ENCODE measurements at regions not wholly inside any gene's neighbourhood (a gene's known extent, or its start where the extent isn't known, plus 50 kb on each side); places are given as distances from the start of the nearest gene placed in this dataset.

DNA sequence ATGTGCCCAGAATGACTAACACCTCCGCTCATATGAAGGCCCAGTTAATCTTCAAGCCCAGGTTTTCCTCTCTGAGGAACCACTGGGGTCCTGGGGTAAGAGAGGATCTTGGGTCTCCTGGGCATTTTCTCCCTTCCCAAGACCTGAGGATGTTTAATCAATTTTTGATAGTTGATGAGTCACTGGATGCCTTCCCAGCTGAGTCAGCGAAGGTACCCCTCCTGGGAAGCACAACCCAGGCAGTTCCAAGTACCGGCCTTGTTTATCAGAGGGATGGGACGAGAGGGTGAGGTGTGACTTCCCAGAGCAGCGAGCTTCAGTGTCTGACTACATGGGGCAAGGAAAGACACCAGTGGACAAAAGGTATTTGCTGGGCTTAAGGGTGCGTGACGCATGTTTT lies 119.6 kb upstream of the IL12B start:
- Histone ChIP-seq H3K36me3 (ENCODE audit: control insufficient read depth, insufficient read depth, low read length) (no peaks in the 10 kb centered on the region), H3K9ac (ENCODE audit: insufficient read depth in 1 of 2, low read depth in 2 of 2, low read length in 2 of 2) (no peak overlapping the region), H4K20me1 (replicated peaks; ENCODE audit: control insufficient read depth, insufficient read depth, low read length) (no peaks in the 10 kb centered on the region; the same call in 1 of the 2 replicates), H3K4me2 (ENCODE audit: insufficient read depth, low read length) (no peak overlapping the region), H3K27ac (ENCODE audit: extremely low read depth, low read depth, low read length) (no peak overlapping the region), H3K79me2 (ENCODE audit: control insufficient read depth, insufficient read depth, low read length) (no peaks in the 10 kb centered on the region), H3K27me3 (ENCODE audit: control insufficient read depth in 2 of 2, insufficient read depth in 2 of 2, low read length in 2 of 2) (peaks cover 0 to 3% of the 10 kb centered on the region in 2 experiments; a peak in 1 of 5 replicates), H3K4me3 (no peak overlapping the region), H3K4me1 (replicated peaks in 1 of 2; ENCODE audit: control insufficient read depth in 2 of 2, insufficient read depth in 2 of 2, low read length in 2 of 2) (no peaks in the 10 kb centered on the region), H3K9me3 (replicated peaks; ENCODE audit: control insufficient read depth, insufficient read depth, low read depth, low read length) (no peaks in the 10 kb centered on the region), H2AFZ (ENCODE audit: low read depth, low read length) (no peak overlapping the region), H3K9me1 (ENCODE audit: control insufficient read depth, insufficient read depth, low read length) (no peaks in the 10 kb centered on the region)
- BruUV-seq (replicated peaks), result no TSS peak
- in situ Hi-C loops (cut with MboI) (loop anchor here (10.0 kb wide), 1 partner anchor 525 kb away; no protein-coding TSS in a partner anchor), intact Hi-C loops (cut with micrococcal nuclease) (loop anchor here (10.0 kb wide), 1 partner anchor 295 kb away; no protein-coding TSS in a partner anchor)
- FAIRE-seq (no peak), DNase-seq (ENCODE audit: extremely low read depth in 1 of 4, low spot score in 3 of 4) (no peak), ATAC-seq (no peak)
- WGBS (ENCODE audit: insufficient coverage, low coverage, missing lambda C conversion rate), result 0% methylated on average over 7 of the region's 7 CpGs
- no peak for TF ChIP-seq ZNF134 (CRISPR knock-in tag; conservative IDR thresholded peaks at IDR 0.05)
- TF ChIP-seq CREBBP (IDR thresholded peaks at IDR 0.05; ENCODE audit: low read depth, low read length), result no peak
- no peak for TF ChIP-seq XRCC4 (IDR thresholded peaks at IDR 0.05; ENCODE audit: extremely low read depth, insufficient read depth, insufficient read length)
- TF ChIP-seq CTBP1 (IDR thresholded peaks at IDR 0.05; ENCODE audit: borderline replicate concordance), result no peak
- TF ChIP-seq MEF2A (IDR thresholded peaks at IDR 0.05; ENCODE audit: control insufficient read depth, low read depth, low read length), result no peak
- ChIA-PET POLR2A (no interaction called here), CTCF (ENCODE audit: low intra/inter-chr PET ratio) (no interaction called here)

DNA sequence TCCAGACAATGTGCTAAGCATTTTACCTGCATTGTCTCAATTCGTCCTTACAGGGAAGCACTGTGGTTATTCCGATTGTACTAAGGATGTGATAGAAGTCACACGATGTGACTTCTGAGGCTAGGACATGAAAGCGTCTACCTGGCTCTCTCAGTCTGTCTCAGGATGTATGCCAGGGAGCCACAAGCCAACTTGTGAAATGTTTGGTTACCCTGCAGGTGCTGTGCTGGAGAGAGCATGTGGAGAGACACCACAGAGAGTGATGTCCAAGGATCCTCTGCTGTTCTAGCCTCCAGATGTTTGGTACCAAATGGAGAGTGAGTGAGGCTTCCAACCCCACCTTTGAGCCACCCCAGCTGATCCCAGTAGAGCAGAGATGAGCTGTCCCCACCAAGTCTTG lies 120.1 kb upstream of the IL12B start:
- FAIRE-seq, result no peak
- intact Hi-C loops (cut with micrococcal nuclease), result no loop called here
- POLR2A ChIA-PET, result no interaction called here
- TF ChIP-seq XRCC3 (IDR thresholded peaks at IDR 0.05), result no peak
- TF ChIP-seq SMC3 (conservative IDR thresholded peaks at IDR 0.05; ENCODE audit: insufficient read depth, low read depth, low read length), result no peak
- TF ChIP-seq ZKSCAN8 (CRISPR knock-in tag; IDR thresholded peaks at IDR 0.05), result no peak
- no peak for TF ChIP-seq RNF2 (IDR thresholded peaks at IDR 0.05)
- no peak for TF ChIP-seq ZNF507 (tag; conservative IDR thresholded peaks at IDR 0.05)
- TF ChIP-seq, protein P1, sequence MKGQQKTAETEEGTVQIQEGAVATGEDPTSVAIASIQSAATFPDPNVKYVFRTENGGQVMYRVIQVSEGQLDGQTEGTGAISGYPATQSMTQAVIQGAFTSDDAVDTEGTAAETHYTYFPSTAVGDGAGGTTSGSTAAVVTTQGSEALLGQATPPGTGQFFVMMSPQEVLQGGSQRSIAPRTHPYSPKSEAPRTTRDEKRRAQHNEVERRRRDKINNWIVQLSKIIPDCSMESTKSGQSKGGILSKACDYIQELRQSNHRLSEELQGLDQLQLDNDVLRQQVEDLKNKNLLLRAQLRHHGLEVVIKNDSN (CRISPR knock-in tag; IDR thresholded peaks at IDR 0.05), result no peak
- TF ChIP-seq KLF13 (tag; IDR thresholded peaks at IDR 0.05; ENCODE audit: borderline replicate concordance, low read depth), result no peak
- no peak for TF ChIP-seq MYNN (IDR thresholded peaks at IDR 0.05)
- no peak for TF ChIP-seq MYNN (CRISPR knock-in tag; IDR thresholded peaks at IDR 0.05)
- no peak for TF ChIP-seq SUPT5H (IDR thresholded peaks at IDR 0.05)
- TF ChIP-seq NFE2 (IDR thresholded peaks at IDR 0.05; ENCODE audit: low read depth), result no peak
- TF ChIP-seq ETV1 (tag; conservative IDR thresholded peaks at IDR 0.05; ENCODE audit: low read depth), result no peak

More for the DNA sequence above, 120.1 kb upstream of the IL12B start:
- no peak overlapping the region for H2AFZ ChIP-seq (ENCODE audit: low read depth, low read length)
- no peaks in the 10 kb centered on the region; the same call in 1 of the 2 replicates for H4K20me1 ChIP-seq (replicated peaks; ENCODE audit: control insufficient read depth, insufficient read depth, low read length)
- no peak overlapping the region for H3K27ac ChIP-seq (ENCODE audit: extremely low read depth, low read depth, low read length)
- CTCF ChIA-PET (ENCODE audit: low intra/inter-chr PET ratio), result no interaction called here
- H3K9ac ChIP-seq (ENCODE audit: insufficient read depth in 1 of 2, low read depth in 2 of 2, low read length in 2 of 2), result no peak overlapping the region
- WGBS (ENCODE audit: insufficient coverage, low coverage, missing lambda C conversion rate), result 5% methylated on average over 4 of the region's 4 CpGs
- ATAC-seq (no peak), DNase-seq (ENCODE audit: extremely low read depth in 1 of 4, low spot score in 3 of 4) (no peak)
- H3K4me3 ChIP-seq, result no peak overlapping the region
- peaks cover 0 to 3% of the 10 kb centered on the region in 2 experiments; a peak in 1 of 5 replicates for H3K27me3 ChIP-seq (ENCODE audit: control insufficient read depth in 2 of 2, insufficient read depth in 2 of 2, low read length in 2 of 2)
- in situ Hi-C loops (cut with MboI), result no loop called here
- H3K79me2 ChIP-seq (ENCODE audit: control insufficient read depth, insufficient read depth, low read length), result no peaks in the 10 kb centered on the region
- H3K9me3 ChIP-seq (replicated peaks; ENCODE audit: control insufficient read depth, insufficient read depth, low read depth, low read length), result no peaks in the 10 kb centered on the region
- H3K4me1 ChIP-seq (replicated peaks in 1 of 2; ENCODE audit: control insufficient read depth in 2 of 2, insufficient read depth in 2 of 2, low read length in 2 of 2), result no peaks in the 10 kb centered on the region
- H3K4me2 ChIP-seq (ENCODE audit: insufficient read depth, low read length), result no peak overlapping the region
- H3K36me3 ChIP-seq (ENCODE audit: control insufficient read depth, insufficient read depth, low read length), result no peaks in the 10 kb centered on the region
- no peaks in the 10 kb centered on the region for H3K9me1 ChIP-seq (ENCODE audit: control insufficient read depth, insufficient read depth, low read length)
- BruUV-seq (replicated peaks), result no TSS peak
